ENCODE measurements at regions not wholly inside any gene's neighbourhood (a gene's known extent, or its start where the extent isn't known, plus 50 kb on each side); places are given as distances from the start of the nearest gene placed in this dataset.

DNA sequence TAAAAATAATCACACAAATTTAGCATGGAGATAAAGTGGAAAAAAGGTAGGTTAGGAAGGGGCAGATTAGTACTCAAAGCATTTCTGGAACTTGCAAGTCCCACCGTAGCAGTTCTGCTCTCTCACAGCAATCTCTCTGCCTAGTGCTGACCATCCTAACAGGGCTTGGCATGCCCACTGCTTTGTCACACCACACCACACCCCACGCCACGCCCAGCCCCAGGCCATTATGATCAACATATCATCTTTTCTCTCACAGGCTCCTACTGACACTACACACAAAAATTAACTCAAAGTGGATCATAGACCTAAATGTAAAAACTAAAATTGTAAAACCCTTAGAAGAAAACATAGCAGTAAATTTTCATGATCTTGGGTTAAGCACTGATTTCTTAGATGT is 273.7 kb downstream of the DAD1 start:
- TF ChIP-seq, protein P1, sequence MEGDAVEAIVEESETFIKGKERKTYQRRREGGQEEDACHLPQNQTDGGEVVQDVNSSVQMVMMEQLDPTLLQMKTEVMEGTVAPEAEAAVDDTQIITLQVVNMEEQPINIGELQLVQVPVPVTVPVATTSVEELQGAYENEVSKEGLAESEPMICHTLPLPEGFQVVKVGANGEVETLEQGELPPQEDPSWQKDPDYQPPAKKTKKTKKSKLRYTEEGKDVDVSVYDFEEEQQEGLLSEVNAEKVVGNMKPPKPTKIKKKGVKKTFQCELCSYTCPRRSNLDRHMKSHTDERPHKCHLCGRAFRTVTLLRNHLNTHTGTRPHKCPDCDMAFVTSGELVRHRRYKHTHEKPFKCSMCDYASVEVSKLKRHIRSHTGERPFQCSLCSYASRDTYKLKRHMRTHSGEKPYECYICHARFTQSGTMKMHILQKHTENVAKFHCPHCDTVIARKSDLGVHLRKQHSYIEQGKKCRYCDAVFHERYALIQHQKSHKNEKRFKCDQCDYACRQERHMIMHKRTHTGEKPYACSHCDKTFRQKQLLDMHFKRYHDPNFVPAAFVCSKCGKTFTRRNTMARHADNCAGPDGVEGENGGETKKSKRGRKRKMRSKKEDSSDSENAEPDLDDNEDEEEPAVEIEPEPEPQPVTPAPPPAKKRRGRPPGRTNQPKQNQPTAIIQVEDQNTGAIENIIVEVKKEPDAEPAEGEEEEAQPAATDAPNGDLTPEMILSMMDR (IDR thresholded peaks at IDR 0.05): no peak
- no peak for TF ChIP-seq POLR2A (IDR thresholded peaks at IDR 0.05)
